GM23248 (cell line): ENCODE measurements at regions not wholly inside any gene's neighbourhood (a gene's known extent, or its start where the extent isn't known, plus 50 kb on each side); places are given as distances from the start of the nearest gene placed in this dataset.

Experiments
- DNase-seq: peaks from one replicate; pipeline ENCODE4 v3.0.0-alpha.2; 2015
- H2AFZ ChIP-seq: fragments of 200-600 bp; sonication (generic); 2 replicates; pipeline ENCODE4 v1.6.1; 2016; ENCODE audit warnings: antibody characterized with exemption
- H3F3A ChIP-seq: fragments of 200-600 bp; sonication (generic); 2 replicates; pipeline ENCODE4 v1.6.1; 2016; ENCODE audit warnings: mild to moderate bottlenecking, antibody characterized with exemption, mixed run types; ENCODE audit not compliant: insufficient read depth
- H3K27ac ChIP-seq: fragments of 200-600 bp; sonication (generic); 2 replicates; pipeline ENCODE4 v1.5.1; 2016; ENCODE audit warnings: mild to moderate bottlenecking
- H3K27me3 ChIP-seq: fragments of 200-600 bp; sonication (generic); replicated peaks from 2 replicates; pipeline ENCODE4 v1.6.1; 2016; ENCODE audit warnings: mild to moderate bottlenecking; ENCODE audit not compliant: insufficient read depth
- H3K36me3 ChIP-seq: fragments of 200-600 bp; sonication (generic); 2 replicates; pipeline ENCODE4 v1.6.1; 2016; ENCODE audit warnings: low read depth, mild to moderate bottlenecking
- H3K4me1 ChIP-seq: fragments of 200-600 bp; sonication (generic); 2 replicates; pipeline ENCODE4 v1.6.1; 2016; ENCODE audit warnings: mild to moderate bottlenecking; ENCODE audit not compliant: insufficient read depth
- H3K4me2 ChIP-seq: fragments of 200-600 bp; sonication (generic); one replicate; pipeline ENCODE4 v1.6.1; 2016; ENCODE audit warnings: mild to moderate bottlenecking; ENCODE audit not compliant: unreplicated experiment
- H3K4me3 ChIP-seq: fragments of 200-600 bp; sonication (generic); 2 replicates; pipeline ENCODE4 v1.5.1; 2016; ENCODE audit warnings: mild to moderate bottlenecking
- H3K79me2 ChIP-seq: fragments of 200-600 bp; sonication (generic); 2 replicates; pipeline ENCODE4 v1.6.1; 2016; ENCODE audit warnings: mild to moderate bottlenecking; ENCODE audit not compliant: insufficient read depth
- H3K9ac ChIP-seq: fragments of 200-600 bp; sonication (generic); 2 replicates; pipeline ENCODE4 v1.6.1; 2016; ENCODE audit warnings: mild to moderate bottlenecking
- H3K9me2 ChIP-seq: fragments of 200-600 bp; sonication (generic); 2 replicates; pipeline ENCODE4 v1.6.1; 2016; ENCODE audit warnings: mixed run types, mild to moderate bottlenecking, moderate library complexity; ENCODE audit not compliant: insufficient read depth
- H3K9me3 ChIP-seq: fragments of 200-600 bp; sonication (generic); one replicate; pipeline ENCODE4 v1.6.1; 2017; ENCODE audit warnings: low read depth
- H4K20me1 ChIP-seq: fragments of 200-600 bp; sonication (generic); 2 replicates; pipeline ENCODE4 v1.6.0; 2016; ENCODE audit not compliant: insufficient read depth
- EZH2 ChIP-seq: fragments of 200-600 bp; sonication (generic); IDR thresholded peaks from 2 replicates; pipeline ENCODE4 v1.6.1; 2018; ENCODE audit warnings: antibody characterized with exemption, mild to moderate bottlenecking; ENCODE audit not compliant: insufficient read depth, poor library complexity, severe bottlenecking
- EZH2phosphoT487 ChIP-seq: fragments of 200-600 bp; sonication (generic); IDR thresholded peaks from 2 replicates; pipeline ENCODE4 v1.6.1; 2018; ENCODE audit warnings: antibody characterized with exemption, moderate library complexity, mild to moderate bottlenecking, low read depth; ENCODE audit not compliant: insufficient read depth
- WGBS, 2 experiments: methylation state at CpG; one replicate each; pipeline ENCODE4 v1.1.6; 2015 to 2017; ENCODE audit warnings: low lambda C conversion rate in 2 of 2, low coverage in 1 of 2; ENCODE audit errors: missing lambda C conversion rate in 2 of 2; 5-methylcytosine and 5-hydroxymethylcytosine counted together
- in situ Hi-C: fragments of 300-500 bp; cut with MboI; formaldehyde crosslinking; loops from 2 replicates; pipeline ENCODE4 v1.15.0; 2020

DNA sequence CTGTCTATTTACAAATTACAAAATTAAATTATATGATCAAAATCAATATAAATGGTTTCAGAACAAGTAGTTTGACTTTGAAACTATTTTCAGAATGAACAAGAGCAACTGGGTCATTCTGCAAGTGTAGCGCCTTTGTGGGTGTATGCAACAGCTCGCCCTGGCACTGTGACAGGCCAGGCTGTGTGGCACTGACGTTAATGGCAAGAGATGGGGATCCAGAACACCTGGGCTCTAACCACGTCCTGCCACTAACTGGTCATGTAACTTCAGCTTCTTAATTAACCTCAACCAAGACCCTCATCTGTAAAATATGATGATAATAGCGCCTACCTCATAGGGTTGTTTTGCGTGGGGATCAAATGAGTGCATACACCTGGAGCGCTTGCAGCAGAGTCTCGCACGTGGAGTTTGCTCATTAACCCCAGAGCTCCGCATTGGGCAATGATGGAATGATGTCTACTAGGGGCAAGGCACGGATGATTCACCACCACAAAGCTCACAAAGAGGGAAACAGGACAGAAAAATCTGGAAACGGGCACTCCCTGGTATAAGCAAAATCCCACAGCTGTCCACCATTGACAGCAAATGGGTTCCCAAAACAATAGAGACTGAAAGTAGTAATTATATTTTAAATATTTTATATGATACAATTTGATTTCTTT lies 639.4 kb downstream of the SEMA5A start:
- TF ChIP-seq EZH2phosphoT487 (no peak), EZH2 (no peak)
- no peaks in the 10 kb centered on the region for H3K79me2 ChIP-seq
- H3K4me1 ChIP-seq = peaks cover 29% of the 10 kb centered on the region
- H3K27ac ChIP-seq = peak overlapping the region; percentile 57
- no peak overlapping the region for H3K9ac ChIP-seq
- in situ Hi-C loops = no loop called here
- peak; percentile 68 for DNase-seq
- H3K9me3 ChIP-seq = no peaks in the 10 kb centered on the region
- WGBS, 2 experiments = 83 to 87% methylated on average over 12 of the region's 12 CpGs
- H4K20me1 ChIP-seq = no peaks in the 10 kb centered on the region
- no peak overlapping the region for H3K4me3 ChIP-seq
- peak overlapping the region; percentile 70 for H3K4me2 ChIP-seq
- H3K36me3 ChIP-seq = no peaks in the 10 kb centered on the region
- H2AFZ ChIP-seq = no peak overlapping the region
- H3K27me3 ChIP-seq = no peaks in the 10 kb centered on the region
- H3F3A ChIP-seq = peaks cover 12% of the 10 kb centered on the region
- H3K9me2 ChIP-seq = no peaks in the 10 kb centered on the region

GRCh38 chr5:8907168-8907868 lies 638.6 kb downstream of the SEMA5A start:
- Histone ChIP-seq H3K4me3 (no peak overlapping the region), H2AFZ (no peak overlapping the region), H3K4me2 (peak overlapping the region; percentile 70), H4K20me1 (no peaks in the 10 kb centered on the region), H3F3A (peaks cover 12% of the 10 kb centered on the region), H3K4me1 (peaks cover 35% of the 10 kb centered on the region), H3K79me2 (no peaks in the 10 kb centered on the region), H3K9ac (no peak overlapping the region), H3K9me2 (no peaks in the 10 kb centered on the region), H3K9me3 (no peaks in the 10 kb centered on the region), H3K36me3 (no peaks in the 10 kb centered on the region), H3K27me3 (no peaks in the 10 kb centered on the region), H3K27ac (peak overlapping the region; percentile 57)
- TF ChIP-seq EZH2phosphoT487 (0 out of 2 replicates have a peak, but pooled peaks have one; percentile 53), EZH2 (no peak)
- DNase-seq = peak; percentile 82
- in situ Hi-C loops = no loop called here
- WGBS, 2 experiments = 55 to 57% methylated on average over 8 of the region's 8 CpGs

GRCh38 chr5:8908055-8908683 lies 637.7 kb downstream of the SEMA5A start:
- no peaks in the 10 kb centered on the region for H3K9me2 ChIP-seq
- 65 to 75% methylated on average over 7 of the region's 7 CpGs for WGBS, 2 experiments
- TF ChIP-seq EZH2phosphoT487 (no peak), EZH2 (no peak)
- DNase-seq = peak; percentile 41
- H3K4me3 ChIP-seq = no peak overlapping the region
- no peaks in the 10 kb centered on the region for H3K36me3 ChIP-seq
- H3K79me2 ChIP-seq = no peaks in the 10 kb centered on the region
- no peaks in the 10 kb centered on the region for H4K20me1 ChIP-seq
- no peak overlapping the region for H3K27ac ChIP-seq
- in situ Hi-C loops = no loop called here
- no peak overlapping the region for H3K9ac ChIP-seq
- H3K27me3 ChIP-seq = no peaks in the 10 kb centered on the region
- peak overlapping the region; percentile 70 for H3K4me2 ChIP-seq
- H3K9me3 ChIP-seq = no peaks in the 10 kb centered on the region
- no peak overlapping the region for H2AFZ ChIP-seq
- H3F3A ChIP-seq = peaks cover 12% of the 10 kb centered on the region
- peaks cover 36% of the 10 kb centered on the region for H3K4me1 ChIP-seq

GRCh38 chr5:8912106-8912505 lies 633.8 kb downstream of the SEMA5A start:
- no peaks in the 10 kb centered on the region for H3K36me3 ChIP-seq
- H3K27me3 ChIP-seq = no peaks in the 10 kb centered on the region
- H3F3A ChIP-seq = peaks cover 9% of the 10 kb centered on the region
- WGBS, 2 experiments = 93% methylated on average over 3 of the region's 3 CpGs
- TF ChIP-seq EZH2phosphoT487 (no peak), EZH2 (no peak)
- H3K4me2 ChIP-seq = no peak overlapping the region
- H3K27ac ChIP-seq = no peak overlapping the region
- H3K4me3 ChIP-seq = no peak overlapping the region
- no peaks in the 10 kb centered on the region for H3K79me2 ChIP-seq
- peaks cover 15% of the 10 kb centered on the region for H3K4me1 ChIP-seq
- peak; percentile 45 for DNase-seq
- H2AFZ ChIP-seq = no peak overlapping the region
- in situ Hi-C loops = no loop called here
- no peak overlapping the region for H3K9ac ChIP-seq
- H3K9me2 ChIP-seq = no peaks in the 10 kb centered on the region
- H4K20me1 ChIP-seq = no peaks in the 10 kb centered on the region
- no peaks in the 10 kb centered on the region for H3K9me3 ChIP-seq
